ENCODE measurements at regions not wholly inside any gene's neighbourhood (a gene's known extent, or its start where the extent isn't known, plus 50 kb on each side); places are given as distances from the start of the nearest gene placed in this dataset.

- no peaks in the 10 kb centered on the region for H3K9me3 ChIP-seq
- Mint-ChIP-seq H3K9me3 (ENCODE audit: unreplicated experiment) (no peaks in the 10 kb centered on the region), H3K36me3 (ENCODE audit: insufficient read depth, unreplicated experiment) (no peaks in the 10 kb centered on the region), H3K27me3 (ENCODE audit: insufficient read depth, unreplicated experiment) (no peaks in the 10 kb centered on the region), H3K4me1 (ENCODE audit: low read depth, unreplicated experiment) (no peaks in the 10 kb centered on the region), H3K4me3 (ENCODE audit: unreplicated experiment) (no peak overlapping the region), H3K27ac (ENCODE audit: unreplicated experiment) (no peak overlapping the region)
- H3K36me3 ChIP-seq (ENCODE audit: control insufficient read depth, insufficient read depth, low read length), result no peaks in the 10 kb centered on the region
- no peaks in the 10 kb centered on the region for H3K27me3 ChIP-seq (replicated peaks; ENCODE audit: control insufficient read depth, insufficient read depth, low read length)
- ChIA-PET POLR2A (no interaction called here), CTCF (no interaction called here)
- no peak for DNase-seq
- no peak for TF ChIP-seq CTCF (IDR thresholded peaks at IDR 0.05; ENCODE audit: insufficient read depth in 1 of 2, low read depth in 1 of 2, low read length in 1 of 2, severe bottlenecking in 1 of 2, unreplicated experiment in 1 of 2)
- no TSS peak for BruUV-seq (replicated peaks)
- intact Hi-C loops (cut with micrococcal nuclease; ENCODE audit: unreplicated experiment), result no loop called here
- H3K4me3 ChIP-seq (ENCODE audit: low read depth, low read length), result no peak overlapping the region
- no peaks in the 10 kb centered on the region for H3K4me1 ChIP-seq
These were observed 183.9 kb downstream of the ARRDC4 start for GRCh38 chr15:98144388-98144787.

GRCh38 chr15:98146031-98146820 is 185.7 kb downstream of the ARRDC4 start:
- no peaks in the 10 kb centered on the region for H3K4me1 Mint-ChIP-seq (ENCODE audit: low read depth, unreplicated experiment)
- no peaks in the 10 kb centered on the region for H3K36me3 ChIP-seq (ENCODE audit: control insufficient read depth, insufficient read depth, low read length)
- no peaks in the 10 kb centered on the region for H3K4me1 ChIP-seq
- no peaks in the 10 kb centered on the region for H3K36me3 Mint-ChIP-seq (ENCODE audit: insufficient read depth, unreplicated experiment)
- H3K27ac Mint-ChIP-seq (ENCODE audit: unreplicated experiment), result no peak overlapping the region
- BruUV-seq (replicated peaks), result no TSS peak
- H3K4me3 Mint-ChIP-seq (ENCODE audit: unreplicated experiment), result no peak overlapping the region
- intact Hi-C loops (cut with micrococcal nuclease; ENCODE audit: unreplicated experiment), result no loop called here
- POLR2A ChIA-PET, result no interaction called here
- H3K9me3 Mint-ChIP-seq (ENCODE audit: unreplicated experiment), result no peaks in the 10 kb centered on the region
- no peak for TF ChIP-seq CTCF (IDR thresholded peaks at IDR 0.05; ENCODE audit: insufficient read depth in 1 of 2, low read depth in 1 of 2, low read length in 1 of 2, severe bottlenecking in 1 of 2, unreplicated experiment in 1 of 2)
- no peaks in the 10 kb centered on the region for H3K9me3 ChIP-seq
- no peaks in the 10 kb centered on the region for H3K27me3 ChIP-seq (replicated peaks; ENCODE audit: control insufficient read depth, insufficient read depth, low read length)
- CTCF ChIA-PET, result no interaction called here
- no peaks in the 10 kb centered on the region for H3K27me3 Mint-ChIP-seq (ENCODE audit: insufficient read depth, unreplicated experiment)
- no peak for DNase-seq
- H3K4me3 ChIP-seq (ENCODE audit: low read depth, low read length), result no peak overlapping the region

GRCh38 chr15:98147415-98147814 is 186.9 kb downstream of the ARRDC4 start:
- Histone ChIP-seq H3K9me3 (no peaks in the 10 kb centered on the region), H3K4me3 (ENCODE audit: low read depth, low read length) (no peak overlapping the region), H3K4me1 (no peaks in the 10 kb centered on the region), H3K27me3 (replicated peaks; ENCODE audit: control insufficient read depth, insufficient read depth, low read length) (no peaks in the 10 kb centered on the region), H3K36me3 (ENCODE audit: control insufficient read depth, insufficient read depth, low read length) (no peaks in the 10 kb centered on the region)
- no peaks in the 10 kb centered on the region for H3K36me3 Mint-ChIP-seq (ENCODE audit: insufficient read depth, unreplicated experiment)
- no TSS peak for BruUV-seq (replicated peaks)
- no peaks in the 10 kb centered on the region for H3K27me3 Mint-ChIP-seq (ENCODE audit: insufficient read depth, unreplicated experiment)
- no peak for DNase-seq
- H3K9me3 Mint-ChIP-seq (ENCODE audit: unreplicated experiment), result no peaks in the 10 kb centered on the region
- no peak for TF ChIP-seq CTCF (IDR thresholded peaks at IDR 0.05; ENCODE audit: insufficient read depth in 1 of 2, low read depth in 1 of 2, low read length in 1 of 2, severe bottlenecking in 1 of 2, unreplicated experiment in 1 of 2)
- no peak overlapping the region for H3K27ac Mint-ChIP-seq (ENCODE audit: unreplicated experiment)
- H3K4me3 Mint-ChIP-seq (ENCODE audit: unreplicated experiment), result no peak overlapping the region
- CTCF ChIA-PET, result no interaction called here
- POLR2A ChIA-PET, result no interaction called here
- H3K4me1 Mint-ChIP-seq (ENCODE audit: low read depth, unreplicated experiment), result no peaks in the 10 kb centered on the region
- intact Hi-C loops (cut with micrococcal nuclease; ENCODE audit: unreplicated experiment), result no loop called here

All from Caco-2 (cell line).